SK-N-SH treated with all-trans-retinoic acid at 6 μM for 48 hours (cell line): ENCODE measurements at regions not wholly inside any gene's neighbourhood (a gene's known extent, or its start where the extent isn't known, plus 50 kb on each side); places are given as distances from the start of the nearest gene placed in this dataset.

Source experiments
- ESRRG ChIP-seq: fragments of 250-450 bp; sonication (Bioruptor Pico); IDR thresholded peaks from 2 replicates; pipeline ENCODE4 v1.6.1; 2021; ENCODE audit warnings: mild to moderate bottlenecking
- ISL1 ChIP-seq: fragments of 250-450 bp; sonication (Bioruptor Pico); IDR thresholded peaks from 2 replicates; pipeline ENCODE4 v2.1.2; 2022; ENCODE audit warnings: mild to moderate bottlenecking, moderate library complexity
- PATZ1 ChIP-seq: fragments of 250-450 bp; sonication (Bioruptor Pico); IDR thresholded peaks from 2 replicates; pipeline ENCODE4 v1.8.0; 2020; ENCODE audit warnings: mild to moderate bottlenecking, moderate library complexity, borderline replicate concordance
- PPARA ChIP-seq: fragments of 250-450 bp; sonication (Bioruptor Pico); IDR thresholded peaks from 2 replicates; pipeline ENCODE4 v1.5.0; 2020; ENCODE audit warnings: mild to moderate bottlenecking, borderline replicate concordance
- RARB ChIP-seq: fragments of 250-450 bp; sonication (Bioruptor Pico); IDR thresholded peaks from 2 replicates; pipeline ENCODE4 v1.8.0; 2021; ENCODE audit warnings: mild to moderate bottlenecking, moderate library complexity
- SNAI2 ChIP-seq: fragments of 250-450 bp; sonication (Bioruptor Pico); IDR thresholded peaks from 2 replicates; pipeline ENCODE4 v1.5.0; 2020; ENCODE audit warnings: mild to moderate bottlenecking, moderate library complexity
- ZC3H10 ChIP-seq: fragments of 250-450 bp; sonication (Bioruptor Pico); IDR thresholded peaks from 2 replicates; pipeline ENCODE4 v1.5.1; 2021; ENCODE audit warnings: mild to moderate bottlenecking, moderate library complexity
- ZFP3 ChIP-seq: fragments of 250-450 bp; sonication (Bioruptor Pico); IDR thresholded peaks from 2 replicates; pipeline ENCODE4 v1.5.0; 2020; ENCODE audit warnings: mild to moderate bottlenecking, moderate library complexity
- ZNF70 ChIP-seq: fragments of 450-650 bp; formaldehyde crosslinking; IDR thresholded peaks from 2 replicates; pipeline ENCODE4 v1.5.0; 2020; ENCODE audit warnings: mild to moderate bottlenecking, moderate library complexity
- ZNF8 ChIP-seq: fragments of 450-650 bp; formaldehyde crosslinking; IDR thresholded peaks from 2 replicates; pipeline ENCODE4 v1.5.0; 2020; ENCODE audit warnings: mild to moderate bottlenecking, moderate library complexity

- TF ChIP-seq PATZ1 (no peak), PPARA (CRISPR knock-in tag) (no peak), ZFP3 (CRISPR knock-in tag) (no peak), ZNF8 (CRISPR knock-in tag) (no peak), ISL1 (CRISPR knock-in tag) (no peak), RARB (no peak), ESRRG (CRISPR knock-in tag) (no peak), ZNF70 (CRISPR knock-in tag) (no peak), ZC3H10 (no peak), SNAI2 (CRISPR knock-in tag) (no peak)
Measured at GRCh38 chr16:87133112-87133850, 183.9 kb downstream of the C16orf95 start.
